Lung microvascular endothelial cell (primary cell): ENCODE measurements at regions not wholly inside any gene's neighbourhood (a gene's known extent, or its start where the extent isn't known, plus 50 kb on each side); places are given as distances from the start of the nearest gene placed in this dataset.
"Not testable (repeated sequence)": the region's sequence is repeated elsewhere in the genome, so short reads cannot be mapped to it uniquely, and the experiment has no call there.

Experiments used
- DNase-seq, 2 donors: peaks; one replicate each; pipeline versions ENCODE4 v3.0.0 to v3.0.0-alpha.2; 2010; ENCODE audit warnings: low read depth in 2 of 2

DNA sequence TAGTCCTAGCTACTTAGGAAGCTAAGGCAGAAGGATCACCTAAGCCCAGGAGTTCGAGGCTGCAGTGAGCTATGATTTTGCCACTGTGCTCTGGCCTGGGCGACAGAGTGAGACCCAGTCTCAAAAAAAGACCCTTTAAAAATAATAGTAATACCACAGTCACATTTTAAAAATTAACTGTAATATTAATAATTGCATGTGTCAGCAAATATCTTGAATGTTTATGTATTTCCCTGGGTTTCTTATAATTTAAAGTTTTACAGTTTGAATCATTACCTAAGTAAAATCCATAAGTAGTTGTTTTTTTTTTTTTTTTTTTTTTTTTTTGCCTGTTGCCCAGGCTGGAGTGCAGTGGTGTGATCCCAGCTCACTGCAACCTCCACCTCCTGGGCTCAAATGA lies 69.2 kb downstream of the LYZL2 start:
- DNase-seq = no peak

DNA sequence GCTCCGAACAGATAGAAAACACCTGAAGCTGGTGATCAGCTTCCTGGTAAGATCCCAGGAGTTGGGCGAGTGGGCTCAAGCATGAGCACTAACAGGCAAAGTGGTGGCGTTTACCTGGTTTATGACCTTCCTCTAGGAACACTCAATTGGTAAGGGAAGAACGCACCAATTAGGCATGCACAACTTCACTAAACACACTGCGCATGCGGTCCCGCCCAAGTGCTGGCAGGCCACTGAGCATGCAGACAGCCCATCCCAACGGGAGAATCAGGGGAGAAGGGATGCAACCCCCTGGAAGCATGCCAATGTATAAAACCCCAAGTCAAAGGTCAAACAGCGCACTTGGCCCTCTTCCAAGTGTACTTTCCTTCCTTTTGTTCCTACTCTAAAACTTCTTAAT lies 70.4 kb downstream of the LYZL2 start:
- DNase-seq = no peak

DNA sequence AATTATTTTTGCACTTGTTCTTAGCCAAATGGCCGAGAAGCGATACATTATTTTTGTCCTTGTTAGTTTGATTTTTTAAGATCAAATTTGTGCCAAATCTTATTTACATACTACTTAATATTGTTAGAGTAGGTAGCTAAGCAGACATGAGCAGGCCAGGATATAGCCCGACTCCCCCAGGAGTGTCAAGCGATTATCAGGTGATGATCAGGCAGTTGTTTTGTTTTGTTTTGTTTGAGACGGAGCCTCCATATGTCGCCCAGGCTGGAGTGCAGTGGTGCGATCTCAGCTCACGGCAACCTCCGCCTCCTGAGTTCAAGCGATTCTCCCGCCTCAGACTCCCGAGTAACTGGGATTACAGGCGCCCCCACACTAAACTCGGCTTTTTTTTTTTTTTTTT lies 71.1 kb downstream of the LYZL2 start:
- no peak for DNase-seq

DNA sequence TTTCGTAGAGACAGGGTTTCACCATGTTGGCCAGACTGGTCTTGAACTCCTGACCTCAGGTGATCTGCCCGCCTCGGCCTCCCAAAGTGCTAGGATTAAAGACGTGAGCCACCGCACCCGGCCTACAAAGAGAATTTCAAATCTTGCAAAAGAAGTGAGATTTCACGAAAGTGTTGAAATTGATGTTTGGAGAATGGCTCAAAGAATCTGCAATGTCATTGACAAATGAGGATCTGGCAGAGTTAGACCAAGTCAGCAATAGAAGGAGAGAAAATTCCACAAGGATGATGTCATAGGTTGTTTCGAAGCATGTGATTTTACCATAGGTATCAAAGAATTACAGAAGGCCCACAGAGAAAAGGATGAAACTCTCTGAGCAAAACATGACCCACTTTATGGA lies 71.7 kb downstream of the LYZL2 start:
- DNase-seq = peak; percentile 10

DNA sequence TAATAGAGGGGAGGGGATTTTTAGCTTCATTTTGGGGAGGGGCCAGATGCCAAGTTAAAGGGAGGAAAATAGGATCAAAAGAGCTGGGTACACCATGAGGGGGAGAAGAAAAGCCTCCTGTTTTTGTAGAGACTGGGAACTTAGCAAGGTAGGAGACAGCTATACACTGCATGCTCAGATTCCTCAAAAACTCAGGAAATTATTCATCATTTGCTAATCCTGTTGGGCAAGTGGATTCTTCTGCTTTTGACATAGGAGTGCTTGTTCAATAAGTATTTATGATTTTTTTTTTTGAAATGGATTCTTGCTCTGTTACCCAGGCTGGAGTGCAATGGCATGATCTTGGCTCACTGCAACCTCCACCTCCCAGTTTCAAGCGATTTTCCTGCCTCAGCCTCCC lies 73.4 kb downstream of the LYZL2 start:
- DNase-seq = no peak

DNA sequence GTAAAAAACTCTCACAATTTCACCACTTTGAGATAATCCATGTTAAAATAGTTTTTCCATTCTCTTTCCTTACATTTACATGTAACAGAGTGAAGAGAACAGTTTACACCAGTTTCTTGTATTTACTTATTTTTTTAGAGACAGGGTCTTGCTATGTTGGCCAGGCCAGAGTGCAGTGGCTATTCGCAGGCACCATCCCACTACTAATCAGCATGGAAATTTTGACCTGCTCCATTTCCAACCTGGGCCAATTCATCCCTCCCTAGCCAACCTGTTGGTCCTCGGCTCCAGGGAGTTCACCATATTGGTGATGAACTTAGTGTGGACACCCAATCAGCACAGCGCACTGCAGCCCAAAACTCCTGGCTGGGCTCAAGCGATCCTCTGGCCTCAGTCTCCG lies 74.1 kb downstream of the LYZL2 start:
- no peak for DNase-seq

DNA sequence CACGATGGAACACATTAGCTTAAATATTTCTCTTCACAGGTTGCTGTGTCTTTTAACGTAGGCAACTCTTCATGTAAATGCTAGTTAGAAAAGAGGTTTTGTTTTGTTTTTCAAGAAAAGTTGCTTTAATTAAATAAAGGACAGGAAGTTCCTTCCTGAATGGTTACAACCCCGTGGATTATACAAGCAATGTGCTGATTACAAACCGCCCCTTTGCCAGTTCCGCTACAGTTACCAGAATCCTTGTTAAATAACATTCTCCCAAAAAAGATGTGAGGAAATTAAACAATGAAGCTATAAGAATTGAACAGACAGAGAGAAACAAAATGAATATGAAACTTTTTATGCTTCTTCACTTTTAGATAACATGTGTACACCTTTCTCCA lies 75.1 kb downstream of the LYZL2 start:
- peak in 1 of 2 donors; percentile 7 for DNase-seq

DNA sequence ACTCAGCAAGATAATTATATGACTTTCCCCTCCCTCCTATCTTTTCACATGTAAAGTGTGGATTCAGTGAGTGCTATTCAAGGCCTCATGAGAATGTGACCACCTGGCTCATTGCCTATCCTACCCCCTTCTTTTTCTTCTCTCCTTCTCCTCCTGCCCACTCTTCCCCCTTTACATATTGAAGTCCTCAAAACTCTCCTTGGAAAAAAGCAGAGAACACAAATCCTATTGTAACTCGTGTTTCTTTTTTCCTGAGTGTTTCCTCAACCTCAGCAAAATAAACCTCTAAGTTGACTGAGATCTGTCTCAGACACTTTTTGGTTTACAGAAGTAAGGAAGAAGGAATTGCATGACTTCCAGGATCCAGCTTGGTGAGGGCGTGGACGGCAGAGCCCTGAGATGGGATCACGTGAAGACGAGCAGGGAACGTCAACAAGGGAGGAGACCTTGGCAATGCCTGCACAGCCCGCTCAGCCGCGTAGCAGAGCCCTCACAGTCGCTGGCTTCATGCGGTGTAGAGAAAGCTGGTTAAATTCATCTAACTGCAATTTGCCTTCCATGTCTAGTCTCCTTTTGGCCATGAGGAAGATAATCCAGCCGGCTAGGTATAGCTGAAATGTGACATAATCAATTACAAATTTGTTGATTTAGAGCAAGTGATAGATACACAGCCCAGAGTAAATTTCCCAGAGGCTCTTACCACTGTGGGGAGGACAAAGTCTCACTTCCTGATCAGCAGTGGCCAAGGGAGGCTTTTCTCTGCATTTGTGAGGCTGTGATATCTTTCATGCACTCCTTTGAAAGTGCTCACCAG lies 75.7 kb downstream of the LYZL2 start:
- DNase-seq = peak; percentile 23 to 61

DNA sequence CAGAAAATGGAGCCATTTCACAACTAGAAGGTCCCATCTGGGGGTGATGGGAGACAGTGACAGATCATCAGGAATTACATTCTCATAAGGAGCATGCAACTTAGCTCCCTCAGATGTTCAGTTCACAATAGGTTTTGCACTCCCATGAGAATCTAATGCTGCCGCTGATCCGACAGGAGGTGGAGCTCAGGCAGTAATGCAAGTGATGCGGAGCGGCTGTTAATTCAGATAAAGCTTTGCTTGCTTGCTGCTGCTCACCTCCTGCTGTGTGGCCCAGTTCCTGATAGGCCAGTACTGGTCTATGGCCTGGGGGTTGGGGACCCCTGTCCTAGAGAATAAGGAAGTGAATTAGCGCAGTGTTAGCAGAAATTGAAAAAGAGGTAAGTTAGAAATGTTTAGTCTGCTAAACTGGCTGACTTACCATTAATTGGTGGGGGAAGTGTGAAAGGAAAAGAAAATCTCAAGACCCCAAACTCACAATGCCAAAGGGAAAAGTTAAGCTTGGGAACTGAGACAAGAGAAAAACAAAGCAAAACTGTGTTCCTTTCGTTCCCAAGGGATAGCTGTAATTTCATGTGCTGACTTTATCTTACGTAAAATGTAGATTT lies 76.4 kb downstream of the LYZL2 start:
- no peak for DNase-seq

DNA sequence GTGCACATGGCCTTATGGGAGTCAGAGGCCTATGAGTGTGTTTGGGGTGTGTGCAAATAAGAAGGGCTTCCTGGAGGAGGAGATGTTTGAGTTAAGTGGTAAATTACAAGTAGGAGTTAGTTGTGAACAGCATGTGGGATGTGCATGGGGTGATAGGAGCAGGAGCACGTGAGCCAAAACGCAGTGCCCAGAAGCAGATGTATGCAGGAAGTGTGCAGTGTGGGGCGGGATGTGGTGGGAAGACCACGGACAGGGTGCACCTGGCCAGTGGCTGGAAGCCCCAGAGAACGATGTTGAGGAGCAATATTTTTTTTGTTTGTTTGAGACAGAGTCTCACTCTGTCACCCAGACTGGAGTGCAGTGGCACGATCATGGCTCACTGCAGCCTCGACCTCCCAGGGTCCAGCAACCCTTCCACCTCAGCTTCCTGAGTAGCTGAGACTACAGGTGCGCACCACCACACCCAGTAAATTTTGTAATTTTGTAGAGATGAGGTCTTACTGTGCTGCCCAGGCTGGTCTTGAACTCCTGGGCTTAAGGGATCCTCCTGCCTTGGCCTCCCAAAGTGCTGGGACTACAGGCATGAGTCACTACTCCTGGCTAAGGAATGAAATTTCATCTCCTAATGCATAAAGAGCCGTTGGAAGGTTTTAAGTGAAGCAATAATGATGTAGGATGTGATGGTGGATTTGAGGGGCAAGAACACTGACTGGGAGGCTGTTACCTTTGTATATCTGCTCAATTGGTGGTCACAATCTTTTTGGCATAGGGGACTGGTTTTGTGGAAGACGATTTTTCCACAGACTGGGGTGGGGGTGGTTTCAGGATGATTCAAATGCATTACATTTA lies 78.4 kb downstream of the LYZL2 start:
- no peak for DNase-seq

DNA sequence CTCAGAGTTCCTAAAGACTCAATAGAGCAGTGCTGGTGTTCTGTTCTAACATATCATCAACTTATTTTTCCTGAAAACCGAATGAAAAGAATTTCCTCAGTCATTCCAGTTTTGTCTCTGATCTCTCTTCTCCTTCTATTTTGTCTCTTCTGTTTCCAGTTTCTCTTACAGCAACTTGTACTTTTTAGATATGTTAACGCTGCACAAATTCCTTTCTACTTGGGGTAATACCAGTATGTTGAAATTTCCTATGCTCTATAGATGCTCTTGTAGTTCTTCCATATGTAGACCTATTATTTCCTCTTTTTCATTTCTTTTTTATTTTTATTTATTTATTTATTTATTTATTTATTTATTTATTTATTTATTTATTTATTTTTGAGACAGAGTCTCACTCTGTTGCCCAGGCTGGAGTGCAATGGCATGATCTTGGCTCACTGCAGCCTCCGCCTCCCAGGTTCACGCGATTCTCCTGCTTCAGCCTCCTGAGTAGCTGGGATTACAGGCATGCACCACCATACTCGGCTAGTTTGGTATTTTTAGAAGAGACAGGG lies 80.3 kb downstream of the LYZL2 start:
- DNase-seq = not testable (repeated sequence)

DNA sequence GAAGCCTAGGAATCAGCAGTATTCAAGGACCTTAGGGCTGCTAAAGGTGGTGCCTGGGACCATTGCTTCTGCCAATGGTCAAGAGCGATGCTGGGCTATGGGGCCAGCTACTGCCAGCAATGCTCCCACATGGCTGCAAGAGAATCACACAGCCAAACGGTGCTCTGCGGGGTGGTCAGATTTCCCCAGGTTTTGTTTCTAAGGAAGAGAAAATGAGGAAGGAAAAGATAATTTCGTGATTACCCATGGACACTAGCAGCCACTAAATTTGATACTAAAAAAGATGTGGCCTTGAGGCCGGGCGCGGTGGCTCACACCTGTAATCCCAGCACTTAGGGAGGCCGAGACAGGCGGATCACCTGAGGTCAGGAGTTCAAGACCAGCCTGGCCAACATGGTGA lies 83.0 kb downstream of the LYZL2 start:
- no peak for DNase-seq

DNA sequence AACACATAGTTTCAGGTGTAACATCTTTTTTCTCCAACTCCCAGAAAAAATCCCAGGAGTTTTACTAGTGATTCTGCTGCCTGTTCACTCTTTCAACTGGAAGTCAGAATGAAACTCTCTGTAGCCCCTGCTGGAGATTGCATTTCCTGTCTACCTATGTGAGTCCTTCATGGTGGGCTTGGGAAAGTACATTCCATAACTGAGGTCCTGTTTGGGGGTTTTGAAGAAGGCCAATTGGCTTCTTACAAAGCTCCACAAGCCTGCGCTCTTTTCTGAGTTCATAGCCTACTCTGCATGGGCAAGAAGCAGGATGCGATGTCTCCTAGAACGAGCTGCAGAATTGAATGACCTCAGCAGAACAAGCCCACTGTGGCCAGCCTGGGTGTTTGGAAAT lies 86.7 kb downstream of the LYZL2 start:
- DNase-seq = no peak

DNA sequence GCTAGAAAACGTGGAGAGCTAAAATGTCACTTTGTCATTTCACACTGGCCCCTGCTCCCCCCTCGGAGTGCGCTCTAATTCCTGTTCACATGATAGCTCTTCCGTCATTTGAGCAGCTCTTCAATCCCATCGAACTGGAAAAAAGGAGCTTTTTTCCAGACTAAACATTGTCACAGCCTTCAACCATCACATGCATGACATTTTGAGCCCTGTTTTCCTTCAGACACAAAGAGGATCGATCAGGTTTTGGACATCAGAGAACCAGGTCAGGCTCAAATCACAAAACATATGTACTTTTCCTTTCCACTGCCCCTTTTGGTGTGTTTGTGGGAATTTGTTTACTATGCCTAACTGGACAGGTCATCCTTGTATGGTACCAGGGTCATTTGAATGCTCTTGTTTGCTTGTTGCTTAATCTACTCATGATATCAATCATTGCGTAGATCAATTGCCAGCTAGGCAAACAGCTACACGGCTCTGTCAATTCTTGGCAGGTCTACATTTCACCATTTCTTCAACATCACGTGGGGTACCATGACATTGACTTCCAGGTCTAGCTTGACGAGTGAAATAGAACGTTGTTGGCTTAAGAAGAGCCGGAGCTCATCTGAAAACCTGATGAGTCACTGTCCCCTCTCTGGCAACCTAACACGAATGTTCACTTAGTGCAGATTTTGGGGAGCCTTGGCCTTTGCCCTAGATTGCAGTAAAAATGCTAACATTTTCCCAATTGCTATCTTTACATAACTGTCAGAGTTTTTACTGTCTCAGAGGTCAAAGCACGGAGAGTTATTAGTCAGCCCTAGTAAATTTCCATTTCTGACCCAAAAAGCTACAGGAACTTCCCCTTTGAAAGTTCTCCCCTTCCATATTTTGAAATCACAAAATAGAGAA lies 87.3 kb downstream of the LYZL2 start:
- DNase-seq = peak in 1 of 2 donors; percentile 47

DNA sequence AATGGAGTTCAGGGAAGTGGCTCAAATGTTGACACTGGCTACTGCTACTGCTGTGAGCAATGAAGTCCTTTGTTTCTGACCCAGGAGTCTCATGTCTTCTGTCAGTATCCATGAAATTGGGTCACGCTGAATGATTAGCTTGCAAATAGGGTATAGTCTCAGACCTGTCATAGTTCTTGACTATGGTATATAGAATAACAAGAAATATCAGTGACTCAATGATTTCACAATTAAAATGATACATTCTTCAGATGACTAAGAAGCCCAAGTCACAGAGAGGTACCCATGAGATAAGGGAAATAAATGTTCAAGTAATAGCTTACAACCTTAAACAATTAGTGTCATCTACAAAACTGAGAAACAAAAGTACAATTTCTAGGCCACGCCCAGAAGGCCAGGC lies 89.3 kb downstream of the LYZL2 start:
- no peak for DNase-seq

DNA sequence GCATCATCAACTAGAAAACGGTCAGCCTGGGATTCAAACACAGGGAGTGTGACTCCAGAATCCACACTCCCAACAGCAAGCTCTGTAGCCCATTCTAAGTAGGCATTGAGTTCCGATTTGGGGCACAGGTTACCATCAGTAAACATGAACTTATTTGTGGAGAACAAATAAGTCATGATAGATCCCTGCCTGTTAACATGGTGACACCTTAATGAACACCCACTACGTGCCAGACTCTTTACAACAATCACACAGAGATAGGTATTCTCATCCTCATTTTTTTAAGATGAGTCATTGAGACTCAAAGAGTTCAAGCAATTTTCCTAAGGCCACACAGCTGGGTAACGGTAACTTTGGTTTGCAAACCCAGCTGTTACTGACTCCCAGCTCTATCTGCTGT lies 91.5 kb downstream of the LYZL2 start:
- DNase-seq = peak in 1 of 2 donors; percentile 27

DNA sequence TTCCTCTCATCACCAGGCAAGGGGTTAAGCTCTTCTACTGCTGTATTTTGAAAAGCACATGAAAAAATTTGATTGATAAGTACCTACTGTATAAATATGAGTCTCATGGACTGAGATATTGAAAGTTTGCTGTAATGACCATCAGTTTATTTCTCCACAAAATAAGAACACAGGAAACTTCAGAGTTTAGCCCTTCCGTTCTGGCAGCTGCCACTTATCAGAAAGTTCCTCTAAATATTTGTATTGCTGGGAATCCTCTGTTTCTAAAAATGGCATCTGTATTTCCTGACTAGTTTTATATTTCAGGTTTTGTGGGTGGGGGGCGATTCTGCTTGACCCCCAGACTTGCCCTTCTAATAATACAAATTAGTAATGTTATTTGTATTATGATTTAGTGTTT lies 92.0 kb downstream of the LYZL2 start:
- DNase-seq = peak; percentile 30 to 55

DNA sequence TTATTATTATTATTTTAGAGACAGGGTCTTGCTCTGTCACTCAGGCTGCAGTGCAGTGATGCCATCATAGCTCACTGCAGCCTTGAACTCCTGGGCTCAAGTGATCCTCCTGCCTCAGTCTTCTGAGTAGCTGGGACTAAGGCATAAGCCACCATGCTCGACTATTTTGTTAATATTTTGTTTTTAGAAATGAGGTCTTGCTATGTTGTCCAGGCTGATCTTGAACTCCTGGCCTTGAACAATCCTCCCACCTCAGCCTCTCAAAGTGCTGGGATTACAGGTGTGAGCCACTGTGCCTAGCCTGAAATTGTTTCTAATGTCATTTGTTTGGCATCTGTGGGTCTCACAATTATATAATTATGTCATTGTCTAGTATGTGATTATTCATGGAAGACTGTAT lies 92.4 kb downstream of the LYZL2 start:
- not testable (repeated sequence) for DNase-seq

DNA sequence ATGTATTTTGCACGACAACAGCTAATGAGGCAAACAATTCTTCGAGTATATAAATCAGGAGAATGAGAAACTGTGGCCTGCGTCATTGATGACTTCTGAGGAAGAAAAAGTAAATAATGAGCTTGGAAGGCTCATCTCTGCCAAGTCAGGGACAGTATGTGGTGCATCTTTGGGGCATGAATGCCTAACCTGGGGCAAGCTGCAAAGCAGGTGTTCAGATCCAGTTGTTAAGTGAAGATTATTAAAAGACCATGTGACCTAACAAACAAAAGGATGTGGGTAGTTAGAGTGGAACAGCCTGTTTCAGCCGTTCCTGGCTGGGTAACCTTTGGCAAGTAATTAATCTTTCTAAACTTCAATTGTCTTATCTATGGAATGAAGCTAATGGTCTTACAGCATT lies 93.0 kb downstream of the LYZL2 start:
- no peak for DNase-seq

DNA sequence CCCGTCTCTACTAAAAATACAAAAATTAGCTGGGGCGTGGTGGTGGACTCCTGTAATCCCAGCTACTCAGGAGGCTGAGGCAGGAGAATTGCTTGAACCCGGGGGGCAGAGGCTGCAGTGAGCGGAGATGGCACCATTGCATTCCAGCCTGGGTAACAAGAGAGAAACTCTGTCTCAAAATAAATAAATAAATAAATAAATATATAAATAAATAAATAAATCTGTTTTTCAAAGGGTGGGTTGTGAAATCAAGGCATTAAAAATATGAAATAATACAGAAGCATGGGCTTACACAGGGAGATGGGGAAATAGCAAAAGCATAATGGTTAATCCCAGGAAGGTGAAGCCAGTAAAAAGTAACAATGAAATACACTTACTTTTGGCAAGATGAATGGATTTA lies 93.9 kb downstream of the LYZL2 start:
- DNase-seq = no peak

DNA sequence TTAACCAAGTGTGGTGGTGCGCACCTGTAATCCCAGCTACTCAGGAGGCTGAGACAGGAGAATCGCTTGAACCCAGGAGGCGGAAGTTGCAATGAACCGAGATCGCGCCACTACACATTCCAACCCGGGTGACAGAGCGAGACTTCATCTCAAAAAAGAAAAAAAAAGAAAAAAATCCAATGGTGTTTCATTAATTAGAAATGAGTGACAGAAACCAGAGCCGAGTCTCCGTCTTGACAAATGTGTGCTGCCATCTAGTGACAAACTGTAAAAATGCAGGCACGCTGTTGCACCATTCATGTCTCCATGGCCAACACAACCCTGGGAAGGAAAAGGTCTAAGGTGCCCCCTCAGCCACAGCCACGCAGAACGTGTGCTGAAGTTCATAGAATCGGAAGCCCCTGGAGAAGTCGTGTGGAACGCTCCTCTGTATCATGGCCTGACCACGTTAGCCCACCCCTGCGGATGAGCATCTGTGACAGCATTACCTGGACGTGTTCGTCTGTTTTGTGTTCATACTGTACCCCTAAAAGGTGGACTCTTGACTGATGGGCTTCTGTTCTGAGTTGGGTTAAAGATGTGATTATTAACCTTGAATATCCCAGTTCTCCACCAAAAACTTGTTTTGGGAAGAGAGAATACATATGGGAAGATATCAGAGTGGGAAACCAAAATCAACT lies 94.9 kb downstream of the LYZL2 start:
- peak; percentile 78 to 88 for DNase-seq
